HEK293 (cell line): ENCODE measurements at regions not wholly inside any gene's neighbourhood (a gene's known extent, or its start where the extent isn't known, plus 50 kb on each side); places are given as distances from the start of the nearest gene placed in this dataset.

Source experiments
- CTCF ChIA-PET: fragments of 350-600 bp; formaldehyde crosslinking; extraction: SDS; loops from one replicate; lab custom pipeline; 2021; ENCODE audit warnings: antibody characterized with exemption; lab: Yijun Ruan, JAX
- POLR2A ChIA-PET: fragments of 300-600 bp; formaldehyde crosslinking; extraction: SDS; loops from one replicate; lab custom pipeline; 2020; ENCODE audit warnings: antibody characterized with exemption, inconsistent platforms; lab: Yijun Ruan, JAX
- H3K27ac ChIP-seq: fragments of 200-500 bp; sonication (Bioruptor generic); 2 replicates; pipeline ENCODE4 v1.5.1; 2014; ENCODE audit warnings: low read depth, low read length, control low read depth, inconsistent platforms; ENCODE audit errors: extremely low read depth
- H3K36me3 ChIP-seq, 2 experiments: fragments of 200-500 bp in 1 of 2; sonication (Bioruptor generic) in 1 of 2; 1 replicate in 1 of 2; 2 replicates in 1 of 2; pipeline ENCODE4 v1.5.1; 2014 to 2017; ENCODE audit warnings: inconsistent platforms in 2 of 2, low read length in 2 of 2; ENCODE audit not compliant: control insufficient read depth in 2 of 2, insufficient read depth in 1 of 2
- H3K4me1 ChIP-seq: fragments of 200-500 bp; sonication (Bioruptor generic); 2 replicates; pipeline ENCODE4 v1.5.1; 2014; ENCODE audit warnings: mild to moderate bottlenecking, low read length, inconsistent platforms; ENCODE audit not compliant: control insufficient read depth, insufficient read depth
- H3K4me3 ChIP-seq: 2 replicates; pipeline ENCODE4 v1.5.1; 2011; ENCODE audit warnings: low read depth, mild to moderate bottlenecking, control low read depth, low read length, moderate library complexity
- H3K9me3 ChIP-seq: fragments of 200-500 bp; sonication (Bioruptor generic); 2 replicates; pipeline ENCODE4 v1.5.1; 2014; ENCODE audit warnings: low read depth, low read length, inconsistent platforms; ENCODE audit not compliant: control insufficient read depth, insufficient read depth
- BCL11A ChIP-seq: fragments of 450-650 bp; formaldehyde crosslinking; IDR thresholded peaks from 2 replicates; pipeline ENCODE4 v1.5.1; 2016; ENCODE audit warnings: low read depth, missing biosample characterization, missing genetic modification characterization
- HOXC10 ChIP-seq: sonication (generic); formaldehyde crosslinking; IDR thresholded peaks from 2 replicates; pipeline ENCODE4 v1.8.1; 2023; ENCODE audit warnings: mild to moderate bottlenecking, missing genetic modification reagents
- PATZ1 ChIP-seq: fragments of 450-650 bp; formaldehyde crosslinking; IDR thresholded peaks from 2 replicates; pipeline ENCODE4 v1.5.1; 2016; ENCODE audit warnings: missing biosample characterization, missing genetic modification characterization
- REST ChIP-seq: fragments of 450-650 bp; formaldehyde crosslinking; IDR thresholded peaks from 2 replicates; pipeline ENCODE4 v1.5.1; 2016; ENCODE audit warnings: missing biosample characterization, missing genetic modification characterization
- YY1 ChIP-seq: fragments of 450-650 bp; formaldehyde crosslinking; IDR thresholded peaks from 2 replicates; pipeline ENCODE4 v1.5.1; 2018; ENCODE audit warnings: missing biosample characterization, missing genetic modification characterization
- ZNF184 ChIP-seq: fragments of 450-650 bp; IDR thresholded peaks from 2 replicates; pipeline ENCODE4 v1.5.1; 2018; ENCODE audit warnings: missing biosample characterization, mild to moderate bottlenecking, missing genetic modification characterization
- ZNF214 ChIP-seq: fragments of 450-650 bp; formaldehyde crosslinking; IDR thresholded peaks from 2 replicates; pipeline ENCODE4 v1.5.1; 2017; ENCODE audit warnings: missing biosample characterization, mild to moderate bottlenecking, missing genetic modification characterization, borderline replicate concordance
- ZNF223 ChIP-seq: fragments of 450-650 bp; formaldehyde crosslinking; IDR thresholded peaks from 2 replicates; pipeline ENCODE4 v1.5.1; 2016; ENCODE audit warnings: missing biosample characterization, missing genetic modification characterization
- ZNF274 ChIP-seq, 2 experiments: fragments of 200-500 bp in 1 of 2; fragments of 450-650 bp in 1 of 2; sonication (Bioruptor generic) in 1 of 2; formaldehyde crosslinking in 1 of 2; IDR thresholded peaks; 2 replicates each; pipeline versions ENCODE4 v1.5.1 to v1.6.1; 2014 to 2016; ENCODE audit warnings: borderline replicate concordance in 1 of 2, inconsistent platforms in 1 of 2, low read length in 1 of 2, missing biosample characterization in 1 of 2, missing genetic modification characterization in 1 of 2
- ZNF416 ChIP-seq: fragments of 450-650 bp; formaldehyde crosslinking; IDR thresholded peaks from 2 replicates; pipeline ENCODE4 v1.5.1; 2016; ENCODE audit warnings: missing biosample characterization, missing genetic modification characterization
- ZNF426 ChIP-seq: fragments of 450-650 bp; formaldehyde crosslinking; IDR thresholded peaks from 2 replicates; pipeline ENCODE4 v1.5.1; 2017; ENCODE audit warnings: missing biosample characterization, missing genetic modification characterization, mild to moderate bottlenecking, inconsistent platforms, moderate library complexity
- ZNF544 ChIP-seq: fragments of 450-650 bp; formaldehyde crosslinking; IDR thresholded peaks from 2 replicates; pipeline ENCODE4 v1.5.0; 2017; ENCODE audit warnings: missing biosample characterization, missing genetic modification characterization
- ZNF558 ChIP-seq: fragments of 450-650 bp; formaldehyde crosslinking; IDR thresholded peaks from 2 replicates; pipeline ENCODE4 v1.5.1; 2016; ENCODE audit warnings: missing biosample characterization, missing genetic modification characterization
- ZNF621 ChIP-seq: fragments of 450-650 bp; formaldehyde crosslinking; IDR thresholded peaks from 2 replicates; pipeline ENCODE4 v1.5.1; 2017; ENCODE audit warnings: missing biosample characterization, missing genetic modification characterization
- ZNF629 ChIP-seq: fragments of 450-650 bp; formaldehyde crosslinking; IDR thresholded peaks from 2 replicates; pipeline ENCODE4 v1.5.1; 2017; ENCODE audit warnings: missing biosample characterization, missing genetic modification characterization
- ZNF747 ChIP-seq: fragments of 450-650 bp; formaldehyde crosslinking; IDR thresholded peaks from 2 replicates; pipeline ENCODE4 v1.5.1; 2016; ENCODE audit warnings: missing biosample characterization, missing genetic modification characterization
- ZNF792 ChIP-seq: fragments of 450-650 bp; formaldehyde crosslinking; IDR thresholded peaks from 2 replicates; pipeline ENCODE4 v1.5.1; 2016; ENCODE audit warnings: missing biosample characterization, missing genetic modification characterization
- ZNF830 ChIP-seq: fragments of 450-650 bp; IDR thresholded peaks from 2 replicates; pipeline ENCODE4 v1.5.0; 2018; ENCODE audit warnings: missing biosample characterization, missing genetic modification characterization, low read depth, mild to moderate bottlenecking, moderate library complexity
- TF ChIP-seq, protein P1 (sequence below): fragments of 450-650 bp; formaldehyde crosslinking; IDR thresholded peaks from 2 replicates; pipeline ENCODE4 v1.5.1; 2017; ENCODE audit warnings: missing biosample characterization, missing genetic modification characterization
- TF ChIP-seq, protein P2 (sequence below): fragments of 450-650 bp; formaldehyde crosslinking; IDR thresholded peaks from 2 replicates; pipeline ENCODE4 v1.5.1; 2016; ENCODE audit warnings: missing biosample characterization, missing genetic modification characterization
- TF ChIP-seq, protein P3 (sequence below): fragments of 450-650 bp; formaldehyde crosslinking; IDR thresholded peaks from 2 replicates; pipeline ENCODE4 v1.5.1; 2016; ENCODE audit warnings: missing biosample characterization, missing genetic modification characterization

DNA sequence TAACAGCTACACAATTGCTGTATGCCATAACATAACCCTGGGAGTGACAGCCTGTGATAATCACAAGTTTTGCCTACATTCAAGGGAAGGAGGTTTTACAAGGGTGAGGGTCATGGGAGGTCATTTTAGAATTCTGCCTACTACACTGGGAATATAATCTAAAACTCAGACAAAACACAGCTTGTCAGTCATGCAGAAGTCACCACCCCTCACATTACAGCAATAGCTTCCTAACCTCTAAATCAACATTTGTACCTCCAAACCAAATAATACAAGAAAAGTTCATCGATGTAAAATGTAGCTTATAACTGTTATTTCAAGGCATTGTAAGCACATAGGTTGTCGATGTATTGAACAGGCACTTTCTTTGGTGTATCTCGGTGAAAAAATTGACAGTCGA is 139.0 kb downstream of the FAM114A2 start:
- CTCF ChIA-PET: no interaction called here
- TF ChIP-seq ZNF544 (tag by site-specific recombination) (no peak), ZNF629 (tag by site-specific recombination) (no peak), YY1 (tag by site-specific recombination) (no peak), ZNF621 (tag by site-specific recombination) (no peak), ZNF214 (tag by site-specific recombination) (no peak), ZNF184 (tag by site-specific recombination) (no peak), ZNF426 (tag by site-specific recombination) (no peak)
- H3K4me3 ChIP-seq: no peak overlapping the region

DNA sequence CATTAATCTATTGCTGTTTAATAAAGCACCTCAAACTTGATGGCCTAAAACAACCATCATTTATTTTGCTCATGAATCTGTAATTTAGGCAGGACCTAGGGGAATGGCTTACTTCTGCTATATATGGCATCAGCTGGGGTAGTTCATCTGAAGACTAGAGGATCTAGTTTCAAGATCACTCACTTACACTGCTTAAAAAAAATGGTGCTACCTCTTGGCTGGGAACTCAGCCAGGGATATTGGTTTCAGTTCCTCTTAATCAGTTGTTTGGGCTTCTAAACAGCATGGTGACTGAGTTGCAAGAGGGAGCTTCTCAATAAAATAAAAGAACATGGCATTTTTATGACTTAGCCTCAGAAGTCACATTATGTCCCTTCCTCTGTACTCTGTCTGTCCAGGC is 142.0 kb downstream of the FAM114A2 start:
- Histone ChIP-seq H3K4me3 (no peak overlapping the region), H3K4me1 (no peaks in the 10 kb centered on the region), H3K27ac (no peak overlapping the region), H3K36me3 (no peaks in the 10 kb centered on the region), H3K9me3 (no peaks in the 10 kb centered on the region)
- TF ChIP-seq ZNF558 (tag by site-specific recombination) (no peak), ZNF416 (no peak), ZNF223 (tag by site-specific recombination) (no peak)
- ChIA-PET POLR2A (no interaction called here), CTCF (no interaction called here)

More for the DNA sequence above, 139.0 kb downstream of the FAM114A2 start:
- Histone ChIP-seq H3K36me3 (no peaks in the 10 kb centered on the region), H3K4me1 (no peaks in the 10 kb centered on the region), H3K27ac (no peak overlapping the region), H3K9me3 (no peaks in the 10 kb centered on the region)
- POLR2A ChIA-PET: no interaction called here

DNA sequence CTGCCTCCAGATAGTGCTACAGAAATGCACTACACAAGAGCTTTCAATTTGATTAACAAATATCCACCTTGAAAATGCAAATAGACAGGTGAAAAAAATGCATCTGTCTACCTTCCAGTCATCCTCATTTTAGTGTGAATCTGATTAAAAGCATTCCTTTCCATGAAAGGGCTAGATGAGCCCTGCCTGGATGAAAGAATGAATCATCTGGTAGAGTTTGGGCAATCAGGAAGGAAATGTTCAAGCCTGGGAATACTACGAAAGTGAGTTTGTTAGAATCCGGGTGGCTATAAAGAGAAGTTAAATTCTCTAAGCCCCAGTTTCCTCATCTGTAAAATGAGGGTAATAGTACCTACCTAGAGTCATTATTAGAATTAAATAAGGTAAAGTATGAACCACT is 142.6 kb downstream of the FAM114A2 start:
- Histone ChIP-seq H3K4me1 (no peaks in the 10 kb centered on the region), H3K9me3 (no peaks in the 10 kb centered on the region), H3K4me3 (no peak overlapping the region), H3K36me3 (no peaks in the 10 kb centered on the region), H3K27ac (no peak overlapping the region)
- POLR2A ChIA-PET: no interaction called here
- CTCF ChIA-PET: no interaction called here
- TF ChIP-seq HOXC10 (CRISPR knock-in tag) (no peak), ZNF792 (no peak), ZNF274 (IDR thresholded peaks at IDR 0.05; ENCODE audit: low read length) (no peak), ZNF274 (tag by site-specific recombination; IDR thresholded peaks at IDR 0.05; ENCODE audit: borderline replicate concordance) (no peak), REST (tag by site-specific recombination) (no peak), ZNF747 (tag by site-specific recombination) (no peak), BCL11A (tag by site-specific recombination) (no peak), ZNF830 (no peak), PATZ1 (tag by site-specific recombination) (no peak)
- TF ChIP-seq, protein P1, sequence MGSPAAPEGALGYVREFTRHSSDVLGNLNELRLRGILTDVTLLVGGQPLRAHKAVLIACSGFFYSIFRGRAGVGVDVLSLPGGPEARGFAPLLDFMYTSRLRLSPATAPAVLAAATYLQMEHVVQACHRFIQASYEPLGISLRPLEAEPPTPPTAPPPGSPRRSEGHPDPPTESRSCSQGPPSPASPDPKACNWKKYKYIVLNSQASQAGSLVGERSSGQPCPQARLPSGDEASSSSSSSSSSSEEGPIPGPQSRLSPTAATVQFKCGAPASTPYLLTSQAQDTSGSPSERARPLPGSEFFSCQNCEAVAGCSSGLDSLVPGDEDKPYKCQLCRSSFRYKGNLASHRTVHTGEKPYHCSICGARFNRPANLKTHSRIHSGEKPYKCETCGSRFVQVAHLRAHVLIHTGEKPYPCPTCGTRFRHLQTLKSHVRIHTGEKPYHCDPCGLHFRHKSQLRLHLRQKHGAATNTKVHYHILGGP (tag by site-specific recombination): no peak
- TF ChIP-seq, protein P2, sequence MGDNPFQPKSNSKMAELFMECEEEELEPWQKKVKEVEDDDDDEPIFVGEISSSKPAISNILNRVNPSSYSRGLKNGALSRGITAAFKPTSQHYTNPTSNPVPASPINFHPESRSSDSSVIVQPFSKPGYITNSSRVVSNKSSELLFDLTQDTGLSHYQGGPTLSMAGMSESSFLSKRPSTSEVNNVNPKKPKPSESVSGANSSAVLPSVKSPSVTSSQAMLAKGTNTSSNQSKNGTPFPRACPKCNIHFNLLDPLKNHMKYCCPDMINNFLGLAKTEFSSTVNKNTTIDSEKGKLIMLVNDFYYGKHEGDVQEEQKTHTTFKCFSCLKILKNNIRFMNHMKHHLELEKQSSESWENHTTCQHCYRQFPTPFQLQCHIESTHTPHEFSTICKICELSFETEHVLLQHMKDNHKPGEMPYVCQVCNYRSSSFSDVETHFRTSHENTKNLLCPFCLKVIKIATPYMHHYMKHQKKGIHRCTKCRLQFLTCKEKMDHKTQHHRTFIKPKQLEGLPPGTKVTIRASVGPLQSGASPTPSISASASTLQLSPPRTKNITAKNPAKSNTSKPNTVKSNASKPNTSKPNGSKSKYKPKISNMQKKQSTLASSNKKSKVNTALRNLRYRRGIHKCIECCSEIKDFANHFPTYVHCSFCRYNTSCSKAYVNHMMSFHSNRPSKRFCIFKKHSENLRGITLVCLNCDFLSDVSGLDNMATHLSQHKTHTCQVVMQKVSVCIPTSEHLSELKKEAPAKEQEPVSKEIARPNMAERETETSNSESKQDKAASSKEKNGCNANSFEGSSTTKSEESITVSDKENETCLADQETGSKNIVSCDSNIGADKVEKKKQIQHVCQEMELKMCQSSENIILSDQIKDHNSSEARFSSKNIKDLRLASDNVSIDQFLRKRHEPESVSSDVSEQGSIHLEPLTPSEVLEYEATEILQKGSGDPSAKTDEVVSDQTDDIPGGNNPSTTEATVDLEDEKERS (tag by site-specific recombination): no peak
- TF ChIP-seq, protein P3, sequence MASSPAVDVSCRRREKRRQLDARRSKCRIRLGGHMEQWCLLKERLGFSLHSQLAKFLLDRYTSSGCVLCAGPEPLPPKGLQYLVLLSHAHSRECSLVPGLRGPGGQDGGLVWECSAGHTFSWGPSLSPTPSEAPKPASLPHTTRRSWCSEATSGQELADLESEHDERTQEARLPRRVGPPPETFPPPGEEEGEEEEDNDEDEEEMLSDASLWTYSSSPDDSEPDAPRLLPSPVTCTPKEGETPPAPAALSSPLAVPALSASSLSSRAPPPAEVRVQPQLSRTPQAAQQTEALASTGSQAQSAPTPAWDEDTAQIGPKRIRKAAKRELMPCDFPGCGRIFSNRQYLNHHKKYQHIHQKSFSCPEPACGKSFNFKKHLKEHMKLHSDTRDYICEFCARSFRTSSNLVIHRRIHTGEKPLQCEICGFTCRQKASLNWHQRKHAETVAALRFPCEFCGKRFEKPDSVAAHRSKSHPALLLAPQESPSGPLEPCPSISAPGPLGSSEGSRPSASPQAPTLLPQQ: no peak
